Neural cell (in vitro differentiated cells): ENCODE measurements at regions not wholly inside any gene's neighbourhood (a gene's known extent, or its start where the extent isn't known, plus 50 kb on each side); places are given as distances from the start of the nearest gene placed in this dataset.

Source experiments
- EP300 ChIP-seq: fragments of 450-650 bp; conservative IDR thresholded peaks from 2 replicates; pipeline ENCODE4 v1.6.1; 2014; ENCODE audit warnings: antibody characterized with exemption, mild to moderate bottlenecking, moderate library complexity; ENCODE audit not compliant: poor library complexity, severe bottlenecking
- EZH2 ChIP-seq: fragments of 200-600, 300-800 bp; shearing (Covaris generic), sonication (generic); IDR thresholded peaks from 2 replicates; pipeline ENCODE4 v1.6.1; 2014; ENCODE audit warnings: antibody characterized with exemption, low read length, borderline replicate concordance, mild to moderate bottlenecking; ENCODE audit not compliant: insufficient read depth, poor library complexity, severe bottlenecking
- MXI1 ChIP-seq: fragments of 450-650 bp; conservative IDR thresholded peaks from 2 replicates; pipeline ENCODE4 v1.6.1; 2014; ENCODE audit warnings: antibody characterized with exemption, mild to moderate bottlenecking; ENCODE audit not compliant: poor library complexity, severe bottlenecking
- POLR2AphosphoS5 ChIP-seq: IDR thresholded peaks from 2 replicates; pipeline ENCODE4 v1.6.1; 2012
- RAD21 ChIP-seq: fragments of 450-650 bp; conservative IDR thresholded peaks from 2 replicates; pipeline ENCODE4 v1.6.1; 2014; ENCODE audit warnings: antibody characterized with exemption, mild to moderate bottlenecking, moderate library complexity
- REST ChIP-seq: IDR thresholded peaks from 2 replicates; pipeline ENCODE4 v1.6.1; 2012; ENCODE audit warnings: borderline replicate concordance
- SMC3 ChIP-seq: fragments of 450-650 bp; conservative IDR thresholded peaks from 2 replicates; pipeline ENCODE4 v1.6.1; 2014; ENCODE audit warnings: antibody characterized with exemption, mild to moderate bottlenecking, moderate library complexity; ENCODE audit not compliant: poor library complexity
- TF ChIP-seq, protein P1 (sequence below): fragments of 450-650 bp; IDR thresholded peaks from 2 replicates; pipeline ENCODE4 v1.5.1; 2014; ENCODE audit warnings: antibody characterized with exemption, mild to moderate bottlenecking, moderate library complexity; ENCODE audit not compliant: poor library complexity, severe bottlenecking

DNA sequence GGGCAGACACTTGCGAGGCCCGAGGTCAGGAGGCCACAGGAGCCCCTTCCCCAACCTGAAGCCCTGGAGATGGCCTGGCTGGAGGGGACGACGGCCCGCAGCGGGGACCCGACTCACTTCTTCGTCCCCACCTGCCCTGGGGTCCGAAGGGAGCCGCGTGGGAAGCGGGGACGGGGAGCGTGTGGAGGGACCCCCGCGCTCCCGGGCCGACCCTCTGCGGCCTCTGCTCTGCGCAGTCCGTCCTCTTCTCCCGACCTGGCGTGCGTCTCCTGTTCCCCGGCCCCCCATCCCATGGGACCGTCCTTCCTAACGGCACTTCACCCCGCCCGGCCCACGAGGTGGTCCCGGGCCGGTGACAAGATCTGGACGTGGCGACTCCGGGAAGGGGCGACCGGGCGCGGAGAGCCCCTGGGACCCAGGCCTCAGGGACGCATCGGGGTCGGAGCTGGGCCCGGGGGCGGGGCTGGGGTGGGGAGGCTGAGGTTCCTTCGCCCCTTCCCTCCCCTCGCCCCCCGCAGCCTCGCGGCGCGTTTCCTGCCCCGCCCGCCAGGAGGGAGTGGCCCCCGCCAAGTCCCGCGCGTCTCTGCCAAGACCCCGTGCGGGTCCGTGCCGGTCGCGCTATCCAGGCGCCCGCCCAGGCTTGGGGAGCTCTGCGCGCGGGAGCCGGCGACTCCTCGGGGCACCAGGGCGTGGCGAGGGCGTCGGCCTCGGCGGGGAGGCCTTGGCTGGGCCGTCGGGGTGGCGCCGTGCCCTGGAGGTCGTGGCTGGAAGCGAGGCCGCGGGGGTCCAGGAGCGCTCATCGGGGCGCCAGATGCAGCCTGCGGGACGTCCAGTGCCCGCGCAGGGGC lies 97.1 kb downstream of the TNFAIP2 start:
- TF ChIP-seq EZH2 (no peak), SMC3 (no peak), RAD21 (no peak), REST (no peak), EP300 (no peak), MXI1 (no peak), POLR2AphosphoS5 (no peak)
- TF ChIP-seq, protein P1, sequence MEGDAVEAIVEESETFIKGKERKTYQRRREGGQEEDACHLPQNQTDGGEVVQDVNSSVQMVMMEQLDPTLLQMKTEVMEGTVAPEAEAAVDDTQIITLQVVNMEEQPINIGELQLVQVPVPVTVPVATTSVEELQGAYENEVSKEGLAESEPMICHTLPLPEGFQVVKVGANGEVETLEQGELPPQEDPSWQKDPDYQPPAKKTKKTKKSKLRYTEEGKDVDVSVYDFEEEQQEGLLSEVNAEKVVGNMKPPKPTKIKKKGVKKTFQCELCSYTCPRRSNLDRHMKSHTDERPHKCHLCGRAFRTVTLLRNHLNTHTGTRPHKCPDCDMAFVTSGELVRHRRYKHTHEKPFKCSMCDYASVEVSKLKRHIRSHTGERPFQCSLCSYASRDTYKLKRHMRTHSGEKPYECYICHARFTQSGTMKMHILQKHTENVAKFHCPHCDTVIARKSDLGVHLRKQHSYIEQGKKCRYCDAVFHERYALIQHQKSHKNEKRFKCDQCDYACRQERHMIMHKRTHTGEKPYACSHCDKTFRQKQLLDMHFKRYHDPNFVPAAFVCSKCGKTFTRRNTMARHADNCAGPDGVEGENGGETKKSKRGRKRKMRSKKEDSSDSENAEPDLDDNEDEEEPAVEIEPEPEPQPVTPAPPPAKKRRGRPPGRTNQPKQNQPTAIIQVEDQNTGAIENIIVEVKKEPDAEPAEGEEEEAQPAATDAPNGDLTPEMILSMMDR, result no peak
